HG03045 (cell line): ENCODE measurements at regions not wholly inside any gene's neighbourhood (a gene's known extent, or its start where the extent isn't known, plus 50 kb on each side); places are given as distances from the start of the nearest gene placed in this dataset.
"Not testable (repeated sequence)": the region's sequence is repeated elsewhere in the genome, so short reads cannot be mapped to it uniquely, and the experiment has no call there.

Source experiments
- ATAC-seq: cut with Tn5 transposase; IDR thresholded peaks from one replicate; pipeline ENCODE4 v1.9.1; 2021; ENCODE audit warnings: mild to moderate bottlenecking, moderate library complexity; ENCODE audit not compliant: unreplicated experiment

DNA sequence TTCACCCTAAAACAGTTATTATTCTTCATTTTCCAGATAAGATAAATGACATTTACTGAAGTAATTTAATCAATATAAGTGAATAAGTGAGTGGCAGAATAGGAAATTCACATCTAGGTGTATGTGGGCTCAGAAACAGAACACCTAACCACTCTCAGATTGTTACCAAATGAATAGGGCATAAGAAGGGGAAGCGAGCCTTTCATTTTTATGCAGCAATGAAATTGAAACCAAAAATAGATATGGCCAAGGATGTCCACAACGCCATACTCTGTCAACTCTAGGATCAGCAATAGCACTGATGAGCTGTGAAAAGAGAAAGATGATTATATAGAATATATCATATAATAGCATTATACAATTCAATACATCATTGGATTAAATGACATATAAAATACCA, 398.1 kb upstream of the API5 start:
- no peak for ATAC-seq

DNA sequence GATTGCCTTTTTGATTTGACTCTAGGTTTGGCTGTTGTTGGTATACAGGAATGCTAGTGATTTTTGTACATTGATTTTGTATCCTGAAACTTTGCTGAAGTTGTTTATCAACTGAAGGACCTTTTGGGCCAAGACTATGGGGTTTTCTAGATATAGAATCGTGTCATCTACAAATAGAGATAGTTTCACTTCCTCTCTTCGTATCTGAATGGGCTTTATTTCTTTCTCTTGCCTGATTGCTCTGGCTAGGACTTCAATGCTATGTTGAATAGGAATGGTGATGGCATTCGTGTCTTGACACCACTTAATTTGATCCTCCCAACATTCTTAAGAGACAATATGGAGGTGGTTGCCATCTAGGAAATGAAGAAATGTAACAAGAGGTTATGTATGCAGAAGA, 388.1 kb upstream of the API5 start:
- ATAC-seq: no peak

- no peak for ATAC-seq
Observed at GRCh38 chr11:42925916-42926315, 385.9 kb upstream of the API5 start.

GRCh38 chr11:42947405-42947804, 364.4 kb upstream of the API5 start:
- no peak for ATAC-seq

DNA sequence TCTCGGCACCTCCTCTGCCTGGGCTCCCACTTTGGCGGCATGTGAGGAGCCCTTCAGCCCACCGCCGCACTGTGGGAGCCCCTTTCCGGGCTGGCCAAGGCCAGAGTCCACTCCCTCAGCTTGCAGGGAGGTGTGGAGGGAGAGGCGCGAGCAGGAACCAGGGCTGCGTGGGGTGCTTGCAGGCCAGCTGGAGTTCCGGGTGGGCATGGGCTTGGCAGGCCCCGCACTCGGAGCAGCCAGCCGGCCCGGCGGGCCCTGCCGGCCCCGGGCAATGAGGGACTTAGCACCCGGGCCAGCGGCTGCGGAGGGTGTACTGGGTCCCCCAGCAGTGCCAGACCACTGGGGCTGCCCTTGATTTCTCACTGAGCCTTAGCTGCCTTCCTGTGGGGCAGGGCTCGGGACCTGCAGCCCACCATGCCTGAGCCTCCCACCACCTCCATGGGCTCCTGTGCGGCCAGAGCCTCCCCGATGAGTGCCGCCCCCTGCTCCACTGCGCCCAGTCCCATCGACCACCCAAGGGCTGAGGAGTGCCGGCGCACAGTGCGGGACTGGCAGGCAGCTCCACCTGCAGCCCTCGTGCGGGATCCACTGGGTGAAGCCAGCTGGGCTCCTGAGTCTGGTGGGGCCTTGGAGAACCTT, 361.9 kb upstream of the API5 start:
- ATAC-seq: not testable (repeated sequence)

GRCh38 chr11:42951266-42951665, 360.5 kb upstream of the API5 start:
- no peak for ATAC-seq

DNA sequence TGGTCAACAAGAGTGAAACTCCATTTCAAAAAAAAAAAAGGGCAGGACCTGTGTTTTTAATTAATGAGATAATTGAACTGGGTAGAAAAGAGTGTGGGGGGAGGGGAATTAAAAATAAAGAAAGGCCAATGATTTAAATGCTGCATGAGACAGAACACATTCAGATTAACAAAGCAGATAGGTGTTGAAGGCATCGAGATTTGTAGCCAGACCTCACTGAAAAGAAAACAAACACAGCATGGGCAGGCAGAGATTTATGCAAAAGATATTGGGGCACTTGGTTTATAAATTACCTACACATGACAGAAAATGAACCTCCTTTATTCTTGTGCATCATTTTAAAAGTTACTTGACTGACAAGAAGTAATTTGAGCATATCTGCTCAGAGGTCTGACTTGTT, 354.0 kb upstream of the API5 start:
- no peak for ATAC-seq

DNA sequence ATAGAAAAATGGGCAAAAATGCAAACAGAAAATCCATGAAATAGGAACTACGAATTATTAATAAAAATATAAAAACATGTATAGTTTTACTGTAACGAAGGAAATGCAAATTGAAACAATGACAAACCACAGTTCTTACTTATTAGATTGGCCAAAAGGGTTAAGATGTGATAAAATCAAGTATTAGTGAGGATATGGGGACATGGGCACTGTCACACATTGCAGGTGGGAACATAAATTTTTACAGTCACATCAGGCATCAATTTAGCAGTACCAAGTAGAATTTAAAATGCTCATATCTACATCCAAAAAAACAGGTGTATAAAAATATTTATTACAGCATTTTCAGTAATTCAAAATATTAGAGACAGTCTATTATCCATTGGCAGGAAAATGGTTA, 353.2 kb upstream of the API5 start:
- ATAC-seq: no peak

DNA sequence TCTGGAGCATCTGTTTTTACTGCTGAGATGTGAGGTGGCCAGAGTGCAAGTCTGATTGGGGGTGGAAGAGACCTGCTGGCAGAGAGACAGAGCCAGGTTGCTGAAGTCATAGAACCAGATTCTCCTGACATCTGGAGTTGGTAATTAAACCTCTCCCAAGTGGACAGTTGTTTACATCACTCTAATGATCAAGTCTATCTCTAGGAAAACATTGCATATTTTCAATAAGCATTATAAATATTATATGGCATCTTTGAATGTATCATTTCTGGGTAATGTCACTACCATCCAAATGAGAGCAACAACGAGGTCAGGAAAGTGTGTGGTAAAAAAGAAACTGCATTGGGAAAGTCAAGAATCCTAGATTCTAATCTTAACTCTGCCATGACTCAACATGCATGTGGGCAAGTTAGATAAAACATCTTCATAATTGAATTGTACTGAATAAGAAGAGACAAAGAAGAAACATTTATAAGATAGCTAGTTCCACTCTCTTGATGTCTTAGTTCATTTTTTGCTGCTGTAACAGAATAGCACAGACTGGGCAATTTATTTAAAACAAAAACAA, 351.2 kb upstream of the API5 start:
- no peak for ATAC-seq

GRCh38 chr11:42967653-42968052, 344.1 kb upstream of the API5 start:
- no peak for ATAC-seq

GRCh38 chr11:42972741-42973140, 339.1 kb upstream of the API5 start:
- ATAC-seq: no peak

- ATAC-seq: no peak
Observed at GRCh38 chr11:42974510-42975179, 337.2 kb upstream of the API5 start.

- no peak for ATAC-seq
Observed at GRCh38 chr11:42975180-42975529, 336.6 kb upstream of the API5 start.

DNA sequence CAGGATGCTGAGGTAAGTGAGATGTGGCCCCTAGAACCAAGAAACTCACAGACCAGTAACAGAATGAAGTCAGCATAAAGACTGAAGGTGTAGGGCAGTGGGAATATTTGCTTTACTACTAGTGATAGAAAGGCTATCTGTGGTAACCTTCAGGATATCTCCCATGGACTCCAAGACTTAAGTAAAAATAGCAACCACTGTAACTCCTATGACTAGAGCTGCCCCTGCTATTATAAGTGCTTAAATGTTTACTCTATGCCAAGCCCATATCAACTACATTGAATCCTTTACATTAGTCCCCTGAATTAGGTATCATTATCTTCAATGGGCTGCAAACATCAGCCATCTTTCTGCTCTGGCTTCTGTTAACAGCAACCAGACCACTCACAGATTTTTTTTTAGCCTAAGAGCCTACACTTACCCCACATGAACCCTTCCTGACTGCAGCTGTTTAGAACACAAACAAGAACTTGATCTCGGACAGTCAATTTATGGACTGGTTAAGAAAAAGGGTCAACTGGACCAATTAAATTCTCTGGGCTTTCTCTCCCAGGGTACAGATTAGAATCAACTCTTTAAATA, 335.1 kb upstream of the API5 start:
- no peak for ATAC-seq

DNA sequence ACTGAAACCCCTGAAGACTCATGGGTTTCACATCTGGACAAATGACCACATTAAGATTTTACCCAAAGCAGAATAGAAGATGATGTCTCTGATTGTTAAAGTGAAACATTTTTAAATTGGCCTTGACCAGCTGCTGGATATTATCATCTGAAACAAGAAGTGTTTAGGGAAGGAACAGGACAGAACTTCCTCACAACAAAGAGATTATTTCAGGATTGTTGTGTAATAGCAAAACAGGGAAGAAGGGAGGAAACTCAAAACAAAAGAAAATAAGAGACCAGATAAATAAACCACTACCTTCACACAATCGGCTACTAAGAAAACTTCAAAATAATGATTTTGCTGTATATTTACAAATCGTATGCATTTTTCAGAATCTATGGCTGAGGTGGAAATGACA, 319.2 kb upstream of the API5 start:
- ATAC-seq: no peak

DNA sequence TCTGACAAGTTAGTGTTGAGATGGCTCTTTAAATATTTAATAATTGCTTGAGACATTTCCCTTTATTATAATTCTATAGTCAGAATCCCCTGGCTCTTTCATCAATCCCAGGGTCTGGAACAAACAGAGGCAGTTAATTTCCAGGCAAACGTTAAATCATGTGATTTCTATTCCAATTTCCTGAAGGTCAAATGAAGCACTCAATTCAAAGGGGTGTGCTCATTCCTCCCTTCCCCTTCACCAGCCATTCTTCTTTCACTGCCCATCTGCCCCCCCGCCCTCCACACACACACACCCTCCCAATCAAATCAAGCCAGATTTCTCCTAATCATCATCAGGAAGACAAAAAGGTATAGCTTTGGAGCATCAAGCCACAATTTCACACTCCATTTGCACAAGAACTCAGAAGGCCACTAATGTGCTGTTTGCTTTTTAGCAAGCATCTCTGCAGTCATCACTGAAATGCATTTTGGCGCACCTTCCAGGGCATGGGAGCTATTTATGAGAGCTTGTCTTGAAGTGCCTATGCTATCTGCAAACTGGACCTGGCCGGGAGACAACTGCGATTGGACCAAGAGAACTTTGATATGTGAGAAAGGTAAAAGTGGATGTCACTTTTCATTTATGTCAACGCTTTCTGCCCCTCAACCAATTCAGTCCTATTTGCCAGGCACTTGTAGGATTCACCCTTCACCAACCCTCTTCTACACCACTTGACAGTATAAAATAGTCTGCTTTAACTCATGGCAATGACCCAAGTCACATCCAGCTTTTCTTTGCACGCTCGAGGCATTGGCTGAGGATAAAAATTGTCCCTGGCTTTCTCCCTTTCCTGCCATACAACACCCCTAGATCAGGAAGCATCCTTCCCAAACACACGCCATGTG, 315.1 kb upstream of the API5 start:
- ATAC-seq: no peak

- ATAC-seq: not testable (repeated sequence)
Observed at GRCh38 chr11:43004879-43005278, 306.9 kb upstream of the API5 start.

GRCh38 chr11:43010042-43010441, 301.8 kb upstream of the API5 start:
- ATAC-seq: no peak

DNA sequence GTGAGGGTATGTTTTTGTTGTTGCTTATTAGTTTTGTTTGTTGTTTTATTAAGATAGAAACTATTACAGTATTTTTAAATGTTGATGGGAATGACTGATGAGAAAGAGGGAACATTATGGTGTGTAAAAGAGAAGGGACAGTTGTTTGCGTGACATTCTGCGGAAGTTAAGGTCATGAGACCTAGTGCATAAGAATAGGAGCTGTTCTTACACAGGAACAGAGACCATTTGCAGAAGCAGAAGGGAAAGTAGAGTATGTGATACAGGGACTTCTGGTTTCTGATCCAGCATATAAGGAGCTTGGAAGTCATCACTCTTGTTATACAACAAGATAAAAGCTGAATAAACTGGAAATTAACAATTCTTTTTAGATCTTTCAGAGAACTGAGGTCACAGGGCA, 299.2 kb upstream of the API5 start:
- ATAC-seq: no peak

- ATAC-seq: no peak
Observed at GRCh38 chr11:43021466-43021865, 290.3 kb upstream of the API5 start.

DNA sequence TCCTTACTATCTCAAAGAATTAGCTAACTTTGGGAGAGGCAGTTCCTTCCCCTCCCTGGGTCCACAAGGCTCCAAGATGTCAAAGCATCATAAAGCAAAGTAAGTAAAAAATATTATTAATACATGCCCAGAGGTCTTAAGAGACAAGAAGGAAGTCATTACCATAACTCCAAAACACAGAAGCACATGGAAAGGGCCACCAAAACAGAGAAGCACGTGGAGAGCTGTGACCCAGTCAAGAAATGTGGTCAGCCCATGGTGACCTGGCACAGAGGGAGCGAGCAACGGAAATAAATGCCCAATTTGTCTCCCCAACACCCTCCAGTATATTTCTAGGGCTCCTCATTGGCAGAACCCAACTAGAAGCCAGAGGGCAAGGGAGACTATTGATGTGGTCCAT, 277.5 kb upstream of the API5 start:
- no peak for ATAC-seq
